ENCODE measurements at regions not wholly inside any gene's neighbourhood (a gene's known extent, or its start where the extent isn't known, plus 50 kb on each side); places are given as distances from the start of the nearest gene placed in this dataset.

- ATAC-seq (no peak), DNase-seq (no peak)
- no peaks in the 10 kb centered on the region for H3K9me3 ChIP-seq
- no peaks in the 10 kb centered on the region for H3K4me1 ChIP-seq
- no peak overlapping the region for H3K4me3 ChIP-seq
- no peak overlapping the region for H3K27ac ChIP-seq
- intact Hi-C loops (cut with DNase I) = no loop called here
- peaks cover 0 to 7% (median 0%) of the 10 kb centered on the region in 9 donors for H3K27me3 ChIP-seq
- 33 to 50% (median 41%) methylated on average over 2 of the region's 2 CpGs for WGBS, 4 donors
- TF ChIP-seq POLR2A (IDR thresholded peaks at IDR 0.05) = no peak
- TF ChIP-seq, protein P1, sequence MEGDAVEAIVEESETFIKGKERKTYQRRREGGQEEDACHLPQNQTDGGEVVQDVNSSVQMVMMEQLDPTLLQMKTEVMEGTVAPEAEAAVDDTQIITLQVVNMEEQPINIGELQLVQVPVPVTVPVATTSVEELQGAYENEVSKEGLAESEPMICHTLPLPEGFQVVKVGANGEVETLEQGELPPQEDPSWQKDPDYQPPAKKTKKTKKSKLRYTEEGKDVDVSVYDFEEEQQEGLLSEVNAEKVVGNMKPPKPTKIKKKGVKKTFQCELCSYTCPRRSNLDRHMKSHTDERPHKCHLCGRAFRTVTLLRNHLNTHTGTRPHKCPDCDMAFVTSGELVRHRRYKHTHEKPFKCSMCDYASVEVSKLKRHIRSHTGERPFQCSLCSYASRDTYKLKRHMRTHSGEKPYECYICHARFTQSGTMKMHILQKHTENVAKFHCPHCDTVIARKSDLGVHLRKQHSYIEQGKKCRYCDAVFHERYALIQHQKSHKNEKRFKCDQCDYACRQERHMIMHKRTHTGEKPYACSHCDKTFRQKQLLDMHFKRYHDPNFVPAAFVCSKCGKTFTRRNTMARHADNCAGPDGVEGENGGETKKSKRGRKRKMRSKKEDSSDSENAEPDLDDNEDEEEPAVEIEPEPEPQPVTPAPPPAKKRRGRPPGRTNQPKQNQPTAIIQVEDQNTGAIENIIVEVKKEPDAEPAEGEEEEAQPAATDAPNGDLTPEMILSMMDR (IDR thresholded peaks at IDR 0.05) = no peak
- no peaks in the 10 kb centered on the region for H3K36me3 ChIP-seq
Measured at GRCh38 chr12:127519779-127520178, 747.2 kb upstream of the TMEM132C start.

- Histone ChIP-seq H3K9me3 (no peaks in the 10 kb centered on the region), H3K36me3 (no peaks in the 10 kb centered on the region), H3K27ac (no peak overlapping the region), H3K27me3 (peaks cover 0 to 11% (median 0%) of the 10 kb centered on the region in 9 donors), H3K4me1 (no peaks in the 10 kb centered on the region), H3K4me3 (no peak overlapping the region)
- ATAC-seq (no peak), DNase-seq (no peak)
- TF ChIP-seq, protein P1 (IDR thresholded peaks at IDR 0.05) = no peak
- no peak for TF ChIP-seq POLR2A (IDR thresholded peaks at IDR 0.05)
- intact Hi-C loops (cut with DNase I) = no loop called here
- 66 to 79% (median 71%) methylated on average over 3 of the region's 3 CpGs for WGBS, 4 donors
Measured at GRCh38 chr12:127526925-127527324, 740.0 kb upstream of the TMEM132C start.

DNA sequence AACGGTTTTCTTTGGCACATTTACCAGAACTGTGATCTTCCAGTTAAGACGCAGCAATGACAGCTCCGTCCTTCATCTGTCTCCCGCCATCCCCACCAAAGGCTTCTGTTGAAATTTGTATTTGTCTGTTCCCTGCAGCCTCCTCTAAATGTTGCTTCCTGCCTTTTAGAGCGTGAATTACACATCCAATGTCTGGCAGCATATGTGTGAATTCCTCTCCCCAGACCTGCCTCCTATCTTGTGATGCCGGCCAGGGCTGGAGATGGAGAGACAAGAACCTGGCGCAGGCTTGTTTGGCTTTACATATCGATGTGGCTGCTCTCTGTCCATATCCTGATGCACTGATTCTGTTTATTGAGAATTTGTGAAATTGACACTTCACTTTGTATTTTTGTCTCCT lies 738.4 kb upstream of the TMEM132C start:
- no peak for ATAC-seq
- Histone ChIP-seq H3K36me3 (no peaks in the 10 kb centered on the region), H3K4me1 (no peaks in the 10 kb centered on the region), H3K27me3 (peaks cover 0 to 4% (median 0%) of the 10 kb centered on the region in 9 donors), H3K27ac (no peak overlapping the region), H3K4me3 (no peak overlapping the region), H3K9me3 (no peaks in the 10 kb centered on the region)
- intact Hi-C loops (cut with DNase I) = no loop called here
- no peak for TF ChIP-seq POLR2A (IDR thresholded peaks at IDR 0.05)
- TF ChIP-seq, protein P1 (IDR thresholded peaks at IDR 0.05) = no peak
- WGBS, 4 donors = 44 to 58% (median 46%) methylated on average over 8 of the region's 8 CpGs
- DNase-seq = no peak

DNA sequence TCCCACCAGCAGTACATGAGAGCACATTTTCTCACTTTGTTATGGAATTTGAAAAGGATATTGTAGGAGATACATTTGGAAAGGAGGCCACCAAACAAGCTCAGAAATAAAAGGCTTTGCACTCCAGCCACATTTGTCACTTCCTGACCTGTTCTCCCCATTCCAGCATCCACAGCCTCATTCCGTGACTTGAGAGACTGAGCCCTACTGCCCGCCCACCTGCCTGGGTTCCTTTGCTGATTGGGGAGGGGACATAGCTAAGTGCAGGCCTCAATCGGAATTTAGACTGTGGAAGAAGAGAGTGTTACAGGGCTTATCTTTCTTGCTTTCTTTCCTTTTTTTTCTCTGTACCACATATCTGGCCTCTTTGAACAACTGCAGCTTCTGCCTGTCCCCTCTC lies 735.4 kb upstream of the TMEM132C start:
- Histone ChIP-seq H3K9me3 (peaks cover 0 to 14% (median 0%) of the 10 kb centered on the region in 12 donors), H3K27ac (no peak overlapping the region), H3K4me3 (no peak overlapping the region), H3K27me3 (peaks cover 0 to 4% (median 0%) of the 10 kb centered on the region in 9 donors), H3K36me3 (no peaks in the 10 kb centered on the region), H3K4me1 (no peaks in the 10 kb centered on the region)
- no peak for DNase-seq
- no peak for ATAC-seq
- TF ChIP-seq POLR2A (IDR thresholded peaks at IDR 0.05) = no peak
- TF ChIP-seq, protein P1 (IDR thresholded peaks at IDR 0.05) = no peak
- 33 to 55% (median 47%) methylated on average over 3 of the region's 3 CpGs for WGBS, 4 donors
- intact Hi-C loops (cut with DNase I) = no loop called here

Measured in heart left ventricle (tissue), 16 donors.